Stimulated activated CD4-positive, alpha-beta T cell treated with anti-CD3 and anti-CD28 coated beads, Interleukin-4, amount 100 ng/mL, for 48 hours (primary cell): ENCODE measurements at regions not wholly inside any gene's neighbourhood (a gene's known extent, or its start where the extent isn't known, plus 50 kb on each side); places are given as distances from the start of the nearest gene placed in this dataset.
"Not testable (repeated sequence)": the region's sequence is repeated elsewhere in the genome, so short reads cannot be mapped to it uniquely, and the experiment has no call there.

Experiments used
- DNase-seq, 2 donors: peaks; one replicate each; pipeline ENCODE4 v3.0.0-alpha.2; 2020; ENCODE audit warnings: low read depth in 2 of 2

GRCh38 chr4:148542922-148543623 lies 100.9 kb upstream of the NR3C2 start:
- DNase-seq, result no peak

GRCh38 chr4:148540622-148541326 lies 98.6 kb upstream of the NR3C2 start:
- DNase-seq, result no peak

GRCh38 chr4:148539387-148539786 lies 97.2 kb upstream of the NR3C2 start:
- DNase-seq, result no peak

GRCh38 chr4:148533851-148534250 lies 91.6 kb upstream of the NR3C2 start:
- DNase-seq, result not testable (repeated sequence)

GRCh38 chr4:148530114-148530513 lies 87.9 kb upstream of the NR3C2 start:
- no peak for DNase-seq

- no peak for DNase-seq
These were observed 85.4 kb upstream of the NR3C2 start for GRCh38 chr4:148527571-148527970.

GRCh38 chr4:148522995-148523394 lies 80.8 kb upstream of the NR3C2 start:
- DNase-seq, result no peak

- no peak for DNase-seq
These were observed 73.0 kb upstream of the NR3C2 start for GRCh38 chr4:148515248-148515647.

- DNase-seq, result no peak
These were observed 72.4 kb upstream of the NR3C2 start for GRCh38 chr4:148514581-148514980.

GRCh38 chr4:148514041-148514440 lies 71.8 kb upstream of the NR3C2 start:
- DNase-seq, result no peak

GRCh38 chr4:148510211-148510610 lies 68.0 kb upstream of the NR3C2 start:
- DNase-seq, result no peak

GRCh38 chr4:148503681-148504080 lies 61.5 kb upstream of the NR3C2 start:
- no peak for DNase-seq

GRCh38 chr4:148497258-148497657 lies 55.0 kb upstream of the NR3C2 start:
- no peak for DNase-seq

GRCh38 chr4:148495463-148495862 lies 53.2 kb upstream of the NR3C2 start:
- no peak for DNase-seq
